Astrocyte (in vitro differentiated cells and primary cell): ENCODE measurements at regions not wholly inside any gene's neighbourhood (a gene's known extent, or its start where the extent isn't known, plus 50 kb on each side); places are given as distances from the start of the nearest gene placed in this dataset.

Experiments used
- DNase-seq: peaks from one replicate; pipeline ENCODE4 v3.0.0-alpha.2; 2010; ENCODE audit warnings: low read depth
- FAIRE-seq: peaks from 2 replicates; lab custom pipeline; 2011; peaks lifted over from hg19 to GRCh38; lab: Jason Lieb, UNC
- H2AFZ ChIP-seq: 2 replicates; pipeline ENCODE4 v1.6.0; 2012; ENCODE audit warnings: low read depth, low read length, inconsistent platforms
- H3K27ac ChIP-seq: 2 replicates; pipeline ENCODE4 v1.5.1; 2011; ENCODE audit warnings: low read depth, low read length, inconsistent platforms
- H3K27me3 ChIP-seq: 2 replicates; pipeline ENCODE4 v1.6.0; 2011; ENCODE audit warnings: low read length, inconsistent platforms; ENCODE audit not compliant: insufficient read depth
- H3K36me3 ChIP-seq: 2 replicates; pipeline ENCODE4 v1.5.1; 2011; ENCODE audit warnings: low read length, inconsistent platforms; ENCODE audit not compliant: insufficient read depth
- H3K4me1 ChIP-seq: 2 replicates; pipeline ENCODE4 v1.5.1; 2011; ENCODE audit warnings: low read length, inconsistent platforms; ENCODE audit not compliant: insufficient read depth
- H3K4me2 ChIP-seq: 2 replicates; pipeline ENCODE4 v1.6.0; 2012; ENCODE audit warnings: low read length, inconsistent platforms
- H3K4me3 ChIP-seq: 2 replicates; pipeline ENCODE4 v1.5.1; 2011; ENCODE audit warnings: low read depth, mild to moderate bottlenecking, low read length, inconsistent platforms; ENCODE audit not compliant: insufficient read depth
- H3K79me2 ChIP-seq: 2 replicates; pipeline ENCODE4 v1.6.0; 2012; ENCODE audit warnings: mild to moderate bottlenecking, low read length, inconsistent platforms; ENCODE audit not compliant: insufficient read depth
- H3K9ac ChIP-seq: 2 replicates; pipeline ENCODE4 v1.6.0; 2012; ENCODE audit warnings: mild to moderate bottlenecking, low read length, inconsistent platforms
- H3K9me3 ChIP-seq: 2 replicates; pipeline ENCODE4 v1.5.1; 2012; ENCODE audit warnings: low read depth, mild to moderate bottlenecking, low read length, inconsistent platforms; ENCODE audit not compliant: insufficient read depth
- H4K20me1 ChIP-seq: 2 replicates; pipeline ENCODE4 v1.6.0; 2012; ENCODE audit warnings: low read length, inconsistent platforms; ENCODE audit not compliant: insufficient read depth
- H3K27ac Mint-ChIP-seq: one replicate; pipeline ENCODE4 v1.8.0; 2021; ENCODE audit warnings: mild to moderate bottlenecking, mixed read lengths; ENCODE audit not compliant: unreplicated experiment
- H3K27me3 Mint-ChIP-seq: one replicate; pipeline ENCODE4 v1.8.0; 2021; ENCODE audit warnings: low read depth, mixed read lengths; ENCODE audit not compliant: unreplicated experiment
- H3K36me3 Mint-ChIP-seq: one replicate; pipeline ENCODE4 v1.8.0; 2021; ENCODE audit warnings: low read depth, mixed read lengths; ENCODE audit not compliant: unreplicated experiment
- H3K4me1 Mint-ChIP-seq: one replicate; pipeline ENCODE4 v1.8.0; 2021; ENCODE audit warnings: low read depth, mixed read lengths; ENCODE audit not compliant: unreplicated experiment
- H3K4me3 Mint-ChIP-seq: one replicate; pipeline ENCODE4 v1.8.0; 2021; ENCODE audit warnings: mild to moderate bottlenecking, moderate library complexity, mixed read lengths; ENCODE audit not compliant: unreplicated experiment
- H3K9me3 Mint-ChIP-seq: one replicate; pipeline ENCODE4 v1.8.0; 2021; ENCODE audit warnings: mild to moderate bottlenecking, mixed read lengths; ENCODE audit not compliant: unreplicated experiment
- CTCF ChIP-seq: IDR thresholded peaks from 2 replicates; pipeline ENCODE4 v1.5.1; 2011; ENCODE audit warnings: low read depth, mild to moderate bottlenecking, inconsistent platforms, low read length, moderate library complexity; ENCODE audit not compliant: insufficient read depth
- EZH2 ChIP-seq: IDR thresholded peaks from 2 replicates; pipeline ENCODE4 v1.6.1; 2012; ENCODE audit warnings: mild to moderate bottlenecking, low read length, inconsistent platforms; ENCODE audit not compliant: insufficient read depth

- Histone ChIP-seq H3K27me3 (no peaks in the 10 kb centered on the region), H2AFZ (no peak overlapping the region), H3K4me1 (peaks cover 16% of the 10 kb centered on the region), H3K4me3 (no peak overlapping the region), H3K4me2 (peak overlapping the region; percentile 82), H4K20me1 (no peaks in the 10 kb centered on the region), H3K36me3 (no peaks in the 10 kb centered on the region), H3K9ac (peak overlapping the region; percentile 49), H3K79me2 (no peaks in the 10 kb centered on the region), H3K27ac (peak overlapping the region; percentile 55), H3K9me3 (no peaks in the 10 kb centered on the region)
- H3K27ac Mint-ChIP-seq = peak overlapping the region; percentile 87
- H3K27me3 Mint-ChIP-seq = no peaks in the 10 kb centered on the region
- H3K4me3 Mint-ChIP-seq = no peak overlapping the region
- DNase-seq (peak; percentile 95), FAIRE-seq (peak; percentile 45)
- TF ChIP-seq EZH2 = no peak
- TF ChIP-seq CTCF = no peak
- no peaks in the 10 kb centered on the region for H3K36me3 Mint-ChIP-seq
- peaks cover 24% of the 10 kb centered on the region for H3K4me1 Mint-ChIP-seq
- H3K9me3 Mint-ChIP-seq = no peaks in the 10 kb centered on the region
Observed at GRCh38 chr1:212234431-212235395, 50.5 kb upstream of the PPP2R5A start.
